Medulla oblongata (tissue), 1 donor: ENCODE measurements at regions not wholly inside any gene's neighbourhood (a gene's known extent, or its start where the extent isn't known, plus 50 kb on each side); places are given as distances from the start of the nearest gene placed in this dataset.
A peak's percentile ranks its signal among the peaks of the same experiment; 100 is the strongest.
"Not testable (repeated sequence)": the region's sequence is repeated elsewhere in the genome, so short reads cannot be mapped to it uniquely, and the experiment has no call there.

Source experiments
- DNase-seq: peaks from one replicate; pipeline ENCODE4 v3.0.0-alpha.2; 2015; ENCODE audit errors: extremely low spot score

GRCh38 chr3:125822175-125822574, 146.8 kb upstream of the ROPN1B start:
- not testable (repeated sequence) for DNase-seq

GRCh38 chr3:125831005-125831750, 137.8 kb upstream of the ROPN1B start:
- DNase-seq: not testable (repeated sequence)

GRCh38 chr3:125835562-125835961, 133.4 kb upstream of the ROPN1B start:
- not testable (repeated sequence) for DNase-seq

- DNase-seq: not testable (repeated sequence)
Observed at GRCh38 chr3:125836011-125836551, 132.9 kb upstream of the ROPN1B start.

- DNase-seq: not testable (repeated sequence)
Observed at GRCh38 chr3:125836786-125837185, 132.2 kb upstream of the ROPN1B start.

- DNase-seq: not testable (repeated sequence)
Observed at GRCh38 chr3:125838857-125839256, 130.1 kb upstream of the ROPN1B start.

- not testable (repeated sequence) for DNase-seq
Observed at GRCh38 chr3:125840465-125840864, 128.5 kb upstream of the ROPN1B start.

GRCh38 chr3:125847966-125848365, 121.0 kb upstream of the ROPN1B start:
- not testable (repeated sequence) for DNase-seq

GRCh38 chr3:125855006-125855405, 114.0 kb upstream of the ROPN1B start:
- not testable (repeated sequence) for DNase-seq

- not testable (repeated sequence) for DNase-seq
Observed at GRCh38 chr3:125860547-125860946, 108.4 kb upstream of the ROPN1B start.

GRCh38 chr3:125862841-125863254, 106.1 kb upstream of the ROPN1B start:
- not testable (repeated sequence) for DNase-seq

- DNase-seq: not testable (repeated sequence)
Observed at GRCh38 chr3:125864532-125864931, 104.4 kb upstream of the ROPN1B start.

GRCh38 chr3:125886006-125886405, 83.0 kb upstream of the ROPN1B start:
- peak; percentile 54 for DNase-seq

GRCh38 chr3:125899181-125899580, 69.8 kb upstream of the ROPN1B start:
- DNase-seq: not testable (repeated sequence)

- not testable (repeated sequence) for DNase-seq
Observed at GRCh38 chr3:125901473-125901872, 67.5 kb upstream of the ROPN1B start.

- DNase-seq: not testable (repeated sequence)
Observed at GRCh38 chr3:125903780-125904455, 65.1 kb upstream of the ROPN1B start.

- DNase-seq: not testable (repeated sequence)
Observed at GRCh38 chr3:125907279-125907678, 61.7 kb upstream of the ROPN1B start.

- DNase-seq: not testable (repeated sequence)
Observed at GRCh38 chr3:125910851-125911250, 58.1 kb upstream of the ROPN1B start.

- peak; percentile 4 for DNase-seq
Observed at GRCh38 chr3:125914608-125915436, 54.2 kb upstream of the ROPN1B start.

GRCh38 chr3:125915437-125915787, 53.6 kb upstream of the ROPN1B start:
- DNase-seq: peak; percentile 19

GRCh38 chr3:125915792-125916375, 53.1 kb upstream of the ROPN1B start:
- DNase-seq: peak; percentile 99
